GM21423 (cell line): ENCODE measurements at regions not wholly inside any gene's neighbourhood (a gene's known extent, or its start where the extent isn't known, plus 50 kb on each side); places are given as distances from the start of the nearest gene placed in this dataset.

Experiments used
- ATAC-seq: cut with Tn5 transposase; IDR thresholded peaks from one replicate; pipeline ENCODE4 v1.9.1; 2021; ENCODE audit warnings: mild to moderate bottlenecking, moderate library complexity; ENCODE audit not compliant: unreplicated experiment

- no peak for ATAC-seq
These were observed 195.6 kb upstream of the PFKP start for GRCh38 chr10:2871673-2872219.

- no peak for ATAC-seq
These were observed 196.7 kb upstream of the PFKP start for GRCh38 chr10:2870654-2871053.

GRCh38 chr10:2867788-2868299 lies 199.5 kb upstream of the PFKP start:
- ATAC-seq = no peak

GRCh38 chr10:2866569-2866968 lies 200.8 kb upstream of the PFKP start:
- no peak for ATAC-seq

GRCh38 chr10:2861632-2862210 lies 205.6 kb upstream of the PFKP start:
- ATAC-seq = no peak

GRCh38 chr10:2858452-2858851 lies 208.9 kb upstream of the PFKP start:
- no peak for ATAC-seq

GRCh38 chr10:2856598-2856997 lies 210.8 kb upstream of the PFKP start:
- ATAC-seq = no peak

GRCh38 chr10:2852574-2853323 lies 214.6 kb upstream of the PFKP start:
- no peak for ATAC-seq

DNA sequence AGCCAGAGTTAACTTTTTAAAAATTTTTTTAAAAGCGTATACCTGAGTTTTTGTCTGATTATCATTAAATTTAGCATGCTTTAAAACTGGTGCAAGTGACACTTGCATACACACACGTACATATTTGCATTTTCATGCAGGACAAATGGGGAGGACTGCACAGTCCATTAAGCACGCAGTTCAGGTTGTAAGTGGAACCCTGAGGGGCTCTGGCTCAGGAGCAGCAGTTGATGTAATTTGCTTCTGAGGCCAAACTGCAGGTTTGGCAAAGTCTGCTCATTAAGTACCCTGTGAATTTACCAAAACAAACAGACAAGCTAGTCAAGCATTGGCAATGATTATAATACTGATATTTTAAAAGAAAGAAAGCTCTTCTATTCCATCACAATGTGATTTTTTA lies 215.8 kb upstream of the PFKP start:
- ATAC-seq = no peak

- no peak for ATAC-seq
These were observed 217.1 kb upstream of the PFKP start for GRCh38 chr10:2850202-2850601.

DNA sequence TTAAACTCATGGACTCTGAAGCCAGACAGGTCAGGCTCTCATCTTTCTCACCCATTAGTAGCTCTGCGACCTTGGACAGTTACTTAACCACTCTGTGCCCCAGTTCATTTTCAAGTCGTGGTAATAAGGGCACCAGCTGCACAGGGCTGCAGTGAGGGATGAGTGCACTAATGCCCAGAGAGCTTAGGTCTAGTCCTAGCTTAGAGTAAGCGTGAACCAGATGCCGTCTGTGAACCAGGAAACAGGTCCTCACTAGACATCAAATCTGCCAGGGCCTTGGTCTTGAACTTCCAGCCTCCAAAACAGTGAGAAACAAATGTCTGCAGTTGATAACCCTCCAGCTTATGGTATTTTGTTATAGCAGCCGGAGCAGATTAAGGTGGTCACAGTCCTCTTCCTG lies 222.4 kb upstream of the PFKP start:
- ATAC-seq = no peak

- no peak for ATAC-seq
These were observed 228.1 kb upstream of the PFKP start for GRCh38 chr10:2839081-2839725.

DNA sequence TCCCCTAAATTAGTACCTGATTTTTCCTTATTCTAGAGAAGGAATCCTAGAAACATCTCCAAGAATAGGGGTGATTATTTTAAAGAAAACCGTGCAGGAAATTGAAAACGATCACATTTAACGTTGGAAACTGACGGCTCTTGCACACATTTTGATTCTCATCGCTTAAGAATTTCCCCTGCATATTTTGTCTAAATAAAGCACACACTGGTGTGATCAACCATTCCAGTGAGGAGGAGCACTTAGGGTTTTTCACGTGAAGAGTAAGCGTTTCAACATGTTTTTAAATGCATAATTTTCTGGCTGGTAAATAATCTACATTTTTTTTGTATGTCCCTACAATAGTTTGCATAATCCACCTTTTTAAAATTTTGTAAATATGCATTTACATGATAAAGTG lies 229.7 kb upstream of the PFKP start:
- ATAC-seq = no peak

- no peak for ATAC-seq
These were observed 230.3 kb upstream of the PFKP start for GRCh38 chr10:2836921-2837662.

DNA sequence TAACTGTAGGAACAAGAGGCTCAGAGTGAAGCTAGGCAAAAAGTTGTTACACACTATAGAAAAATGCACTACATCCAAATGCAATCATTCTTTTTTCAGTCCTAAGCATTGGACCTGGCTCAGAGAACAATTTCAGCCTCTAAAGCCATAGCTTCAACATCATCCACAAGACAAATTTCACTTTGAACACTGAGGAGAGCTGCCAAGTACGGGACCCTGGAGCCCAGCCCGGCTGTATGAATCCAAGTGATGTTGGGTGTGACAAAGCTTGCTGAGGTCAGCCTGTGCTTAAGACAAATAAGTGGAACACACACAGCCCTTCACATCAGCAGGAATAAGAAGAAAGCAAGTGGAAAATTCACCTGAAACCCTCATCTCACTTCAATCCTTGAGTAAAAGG lies 233.1 kb upstream of the PFKP start:
- ATAC-seq = no peak

- no peak for ATAC-seq
These were observed 235.8 kb upstream of the PFKP start for GRCh38 chr10:2831509-2831908.

DNA sequence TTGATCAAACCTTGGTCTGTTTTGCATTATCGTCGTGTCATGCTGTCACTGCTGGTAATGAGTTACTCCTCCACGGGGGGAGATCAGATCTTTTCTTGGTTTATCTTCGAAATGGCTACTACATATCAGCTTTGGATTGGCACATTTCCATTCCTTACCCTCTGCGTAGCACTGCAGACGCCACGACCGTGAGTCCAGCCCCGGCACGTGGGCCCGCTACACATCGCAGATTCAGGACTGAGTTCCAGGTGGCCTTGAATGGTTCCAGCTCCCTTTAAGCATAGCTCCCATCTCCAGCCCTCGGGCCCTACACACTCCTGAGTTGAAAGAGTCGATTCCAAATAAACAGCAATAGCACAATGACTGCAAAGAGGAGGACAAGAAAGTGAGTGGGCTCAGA lies 238.6 kb upstream of the PFKP start:
- no peak for ATAC-seq

DNA sequence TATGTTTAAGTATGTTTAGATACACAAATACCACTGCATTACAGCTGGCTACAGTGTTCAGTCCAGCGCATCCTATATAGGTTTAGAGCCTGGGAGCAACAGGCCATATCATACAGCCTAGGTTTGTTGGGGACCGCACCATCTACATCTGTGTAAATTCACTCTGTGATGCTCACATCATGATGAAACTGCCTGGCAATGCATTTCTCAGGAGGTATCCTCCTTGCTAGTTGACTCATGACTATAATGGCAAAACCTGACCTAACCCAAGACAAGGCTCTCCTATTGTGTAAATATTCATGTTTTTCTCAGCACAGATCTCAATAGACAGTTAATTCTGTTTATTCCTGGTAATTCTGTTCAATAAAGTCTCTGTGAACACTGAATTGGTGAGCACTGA lies 240.7 kb upstream of the PFKP start:
- ATAC-seq = no peak

GRCh38 chr10:2825841-2826240 lies 241.5 kb upstream of the PFKP start:
- no peak for ATAC-seq

DNA sequence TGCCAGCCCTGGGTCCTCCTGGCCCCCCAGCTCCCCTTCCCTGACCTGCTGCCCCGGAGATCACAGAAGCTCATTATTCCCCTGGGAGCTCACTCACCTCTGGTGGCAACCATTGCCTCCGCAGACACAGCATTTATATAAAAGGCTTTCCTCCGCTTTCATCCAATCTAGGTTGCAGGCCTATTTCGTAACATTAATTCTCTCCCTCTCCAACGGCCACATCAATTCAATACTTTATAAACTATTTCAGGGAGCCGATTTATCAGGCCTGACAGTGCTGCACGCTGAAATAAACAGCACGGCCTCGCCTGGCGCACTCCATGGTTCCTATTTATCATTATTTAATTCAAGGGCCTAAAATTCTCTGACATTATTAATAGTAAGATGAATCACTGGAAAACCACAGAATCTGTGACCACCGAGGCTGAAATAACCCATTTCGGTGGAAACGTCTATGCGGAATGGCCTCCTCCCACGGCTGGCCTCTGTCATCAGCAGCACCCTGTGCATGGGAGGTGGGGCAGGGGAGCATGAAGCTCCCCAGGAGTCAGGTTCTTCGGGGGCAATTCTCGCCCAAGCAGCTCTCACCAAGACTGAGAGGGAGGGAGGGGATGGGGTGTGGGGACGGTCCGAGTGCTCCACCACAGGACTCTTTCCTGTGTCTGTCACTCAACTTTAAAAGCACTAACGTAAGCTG lies 249.3 kb upstream of the PFKP start:
- ATAC-seq = no peak

- ATAC-seq = no peak
These were observed 253.7 kb upstream of the PFKP start for GRCh38 chr10:2813693-2814092.
